ENCODE measurements at regions not wholly inside any gene's neighbourhood (a gene's known extent, or its start where the extent isn't known, plus 50 kb on each side); places are given as distances from the start of the nearest gene placed in this dataset.
A peak's percentile ranks its signal among the peaks of the same experiment; 100 is the strongest.

DNA sequence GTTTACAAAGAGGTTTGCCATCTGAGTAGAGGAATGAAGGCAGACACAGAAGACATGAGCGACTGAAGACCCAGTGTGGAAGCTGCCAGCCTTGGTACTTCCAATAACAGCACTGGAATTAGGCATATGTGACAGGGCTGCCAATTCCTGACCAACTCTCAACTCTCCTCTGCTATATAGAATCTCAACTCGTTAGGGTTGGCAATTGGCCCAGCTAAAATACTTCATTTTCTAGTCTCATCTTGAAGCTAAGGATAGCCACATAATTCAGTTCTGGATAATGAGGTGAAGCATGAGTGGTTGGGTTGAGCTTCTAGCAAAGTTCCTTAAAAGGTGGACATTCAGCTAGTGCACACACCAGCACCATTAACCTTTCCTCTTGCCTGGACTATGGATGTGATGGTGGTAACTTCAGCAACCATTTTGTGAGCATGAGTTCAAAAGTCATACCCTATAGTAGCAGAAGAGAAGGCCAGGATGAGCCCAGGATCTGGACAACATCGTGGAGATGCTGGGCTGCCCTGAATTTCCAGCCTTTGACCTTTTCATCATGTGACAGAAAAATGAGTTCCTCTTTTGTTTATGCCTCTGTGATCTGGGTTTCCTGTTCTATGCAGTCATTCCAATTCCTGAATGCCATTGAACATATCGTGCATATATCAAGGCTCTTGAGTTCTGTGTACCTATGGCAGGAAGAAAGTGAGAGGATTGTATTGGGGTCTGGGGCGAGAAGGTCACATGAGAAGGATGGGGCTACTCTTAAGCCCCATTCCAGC is 68.1 kb upstream of the HAAO start:
- Histone ChIP-seq H3K79me2 (no peaks in the 10 kb centered on the region), H3K9me3 (ENCODE audit: low read depth) (no peaks in the 10 kb centered on the region), H3K27me3 (no peaks in the 10 kb centered on the region), H3K9me2 (replicated peaks; ENCODE audit: insufficient read depth) (no peaks in the 10 kb centered on the region), H3K27ac (peak overlapping the region; percentile 49), H3K36me3 (replicated peaks; ENCODE audit: insufficient read depth, low read depth) (no peaks in the 10 kb centered on the region), H3K4me1 (ENCODE audit: insufficient read depth) (peaks cover 12% of the 10 kb centered on the region), H3K4me2 (no peak overlapping the region), H2AFZ (no peak overlapping the region), H3K4me3 (no peak overlapping the region), H4K20me1 (ENCODE audit: insufficient read depth, poor library complexity, severe bottlenecking) (no peaks in the 10 kb centered on the region)
- no peak for DNase-seq (ENCODE audit: low spot score)
- no peak for TF ChIP-seq EZH2phosphoT487 (IDR thresholded peaks at IDR 0.05; ENCODE audit: low read depth, severe bottlenecking, unreplicated experiment)
- TF ChIP-seq, protein P1, sequence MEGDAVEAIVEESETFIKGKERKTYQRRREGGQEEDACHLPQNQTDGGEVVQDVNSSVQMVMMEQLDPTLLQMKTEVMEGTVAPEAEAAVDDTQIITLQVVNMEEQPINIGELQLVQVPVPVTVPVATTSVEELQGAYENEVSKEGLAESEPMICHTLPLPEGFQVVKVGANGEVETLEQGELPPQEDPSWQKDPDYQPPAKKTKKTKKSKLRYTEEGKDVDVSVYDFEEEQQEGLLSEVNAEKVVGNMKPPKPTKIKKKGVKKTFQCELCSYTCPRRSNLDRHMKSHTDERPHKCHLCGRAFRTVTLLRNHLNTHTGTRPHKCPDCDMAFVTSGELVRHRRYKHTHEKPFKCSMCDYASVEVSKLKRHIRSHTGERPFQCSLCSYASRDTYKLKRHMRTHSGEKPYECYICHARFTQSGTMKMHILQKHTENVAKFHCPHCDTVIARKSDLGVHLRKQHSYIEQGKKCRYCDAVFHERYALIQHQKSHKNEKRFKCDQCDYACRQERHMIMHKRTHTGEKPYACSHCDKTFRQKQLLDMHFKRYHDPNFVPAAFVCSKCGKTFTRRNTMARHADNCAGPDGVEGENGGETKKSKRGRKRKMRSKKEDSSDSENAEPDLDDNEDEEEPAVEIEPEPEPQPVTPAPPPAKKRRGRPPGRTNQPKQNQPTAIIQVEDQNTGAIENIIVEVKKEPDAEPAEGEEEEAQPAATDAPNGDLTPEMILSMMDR (IDR thresholded peaks at IDR 0.05; ENCODE audit: poor library complexity): no peak
- TF ChIP-seq EZH2 (IDR thresholded peaks at IDR 0.05; ENCODE audit: borderline replicate concordance): no peak
- 85% methylated on average over 5 of the region's 5 CpGs for WGBS (ENCODE audit: low lambda C conversion rate, missing lambda C conversion rate)

DNA sequence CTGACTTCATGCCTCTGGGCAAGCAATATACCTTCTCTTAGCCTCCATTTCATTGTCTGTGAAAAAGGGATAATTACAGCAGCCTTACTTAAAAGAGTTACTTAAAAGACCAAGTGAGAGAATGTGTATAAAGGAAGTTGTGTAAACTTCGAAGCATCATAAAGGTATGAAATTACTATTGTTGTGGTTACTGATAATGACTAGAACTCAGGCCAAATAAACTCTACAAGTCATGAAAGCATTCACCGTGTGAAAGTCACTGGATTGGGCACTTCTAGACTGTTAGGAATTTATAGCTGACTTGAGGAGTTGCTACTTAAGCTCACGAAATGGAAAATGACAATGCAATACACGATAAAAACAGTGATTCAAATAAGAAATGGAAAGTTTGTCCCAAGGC is 67.4 kb upstream of the HAAO start:
- peak overlapping the region; percentile 49 for H3K27ac ChIP-seq

DNA sequence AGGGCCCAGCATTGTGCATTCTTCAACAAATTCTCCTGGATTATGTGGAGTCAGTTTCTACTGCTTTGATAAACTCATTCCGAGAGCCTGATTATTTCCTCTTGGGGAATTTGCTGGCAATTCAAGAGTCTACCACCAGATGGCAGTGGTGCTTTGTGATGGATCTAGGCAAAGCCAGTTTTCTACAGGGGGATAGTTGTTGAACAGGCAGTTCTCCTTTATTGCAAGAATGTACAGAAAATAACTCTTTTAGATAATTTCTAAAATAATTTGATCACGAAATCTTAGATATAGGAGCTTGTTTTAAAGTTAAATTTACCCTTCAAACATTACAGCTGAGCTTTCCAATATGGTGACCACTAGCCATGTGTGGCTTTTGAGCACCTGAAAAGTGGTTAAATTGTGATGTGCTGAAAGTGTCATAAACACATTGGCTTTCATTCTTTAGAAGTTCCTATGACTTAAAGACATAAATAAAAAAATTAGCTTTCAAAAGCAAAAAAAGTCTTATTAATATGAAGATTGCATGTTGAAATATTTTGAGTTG is 66.7 kb upstream of the HAAO start:
- Histone ChIP-seq H3K9me3 (ENCODE audit: low read depth) (no peaks in the 10 kb centered on the region), H3K79me2 (no peaks in the 10 kb centered on the region)
- WGBS (ENCODE audit: low lambda C conversion rate, missing lambda C conversion rate): 7% methylated on average over 2 of the region's 2 CpGs

More for the DNA sequence above, 67.4 kb upstream of the HAAO start:
- Histone ChIP-seq H3K4me1 (ENCODE audit: insufficient read depth) (peaks cover 12% of the 10 kb centered on the region), H3K9me3 (ENCODE audit: low read depth) (no peaks in the 10 kb centered on the region), H2AFZ (no peak overlapping the region), H4K20me1 (ENCODE audit: insufficient read depth, poor library complexity, severe bottlenecking) (no peaks in the 10 kb centered on the region), H3K36me3 (replicated peaks; ENCODE audit: insufficient read depth, low read depth) (no peaks in the 10 kb centered on the region), H3K4me3 (no peak overlapping the region), H3K27me3 (no peaks in the 10 kb centered on the region), H3K4me2 (no peak overlapping the region), H3K79me2 (no peaks in the 10 kb centered on the region), H3K9me2 (replicated peaks; ENCODE audit: insufficient read depth) (no peaks in the 10 kb centered on the region)
- no peak for DNase-seq (ENCODE audit: low spot score)
- TF ChIP-seq EZH2 (IDR thresholded peaks at IDR 0.05; ENCODE audit: borderline replicate concordance) (no peak), EZH2phosphoT487 (IDR thresholded peaks at IDR 0.05; ENCODE audit: low read depth, severe bottlenecking, unreplicated experiment) (no peak)
- TF ChIP-seq, protein P1 (IDR thresholded peaks at IDR 0.05; ENCODE audit: poor library complexity): no peak
- 37% methylated on average over 4 of the region's 4 CpGs for WGBS (ENCODE audit: low lambda C conversion rate, missing lambda C conversion rate)

More for the DNA sequence above, 66.7 kb upstream of the HAAO start:
- no peaks in the 10 kb centered on the region for H3K36me3 ChIP-seq (replicated peaks; ENCODE audit: insufficient read depth, low read depth)
- no peaks in the 10 kb centered on the region for H4K20me1 ChIP-seq (ENCODE audit: insufficient read depth, poor library complexity, severe bottlenecking)
- no peak overlapping the region for H3K4me3 ChIP-seq
- TF ChIP-seq, protein P1 (IDR thresholded peaks at IDR 0.05; ENCODE audit: poor library complexity): peak; percentile 91
- TF ChIP-seq EZH2 (IDR thresholded peaks at IDR 0.05; ENCODE audit: borderline replicate concordance): no peak
- H3K27me3 ChIP-seq: no peaks in the 10 kb centered on the region
- peak overlapping the region; percentile 49 for H3K27ac ChIP-seq
- no peaks in the 10 kb centered on the region for H3K9me2 ChIP-seq (replicated peaks; ENCODE audit: insufficient read depth)
- peak; percentile 83 for DNase-seq (ENCODE audit: low spot score)
- H2AFZ ChIP-seq: no peak overlapping the region
- no peak overlapping the region for H3K4me2 ChIP-seq
- peaks cover 18% of the 10 kb centered on the region for H3K4me1 ChIP-seq (ENCODE audit: insufficient read depth)
